ENCODE measurements at regions not wholly inside any gene's neighbourhood (a gene's known extent, or its start where the extent isn't known, plus 50 kb on each side); places are given as distances from the start of the nearest gene placed in this dataset.

DNA sequence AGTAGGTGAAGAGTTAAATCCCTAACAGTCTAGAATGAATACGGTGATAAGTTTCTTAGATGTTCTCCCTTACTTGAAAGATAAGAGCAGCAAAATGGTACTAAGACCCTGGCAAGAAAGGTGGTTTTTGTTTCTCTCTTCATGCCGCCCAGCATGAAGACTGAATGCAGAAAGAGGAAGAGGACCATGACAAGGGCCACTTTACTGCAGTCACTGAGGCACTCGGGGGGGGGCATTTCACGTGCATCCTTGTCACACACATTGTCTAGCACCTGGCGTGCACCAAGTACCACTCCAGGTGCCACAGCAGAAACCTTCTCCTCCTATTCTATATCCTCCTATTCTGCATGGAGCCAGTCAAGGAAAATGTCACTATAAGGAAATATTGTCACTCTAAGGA is 222.0 kb downstream of the TOMM20 start:
- H3K4me3 ChIP-seq (replicated peaks; ENCODE audit: low read depth, low read length) = no peak overlapping the region
- no peak for DNase-seq (ENCODE audit: low read depth)
- TF ChIP-seq, protein P1, sequence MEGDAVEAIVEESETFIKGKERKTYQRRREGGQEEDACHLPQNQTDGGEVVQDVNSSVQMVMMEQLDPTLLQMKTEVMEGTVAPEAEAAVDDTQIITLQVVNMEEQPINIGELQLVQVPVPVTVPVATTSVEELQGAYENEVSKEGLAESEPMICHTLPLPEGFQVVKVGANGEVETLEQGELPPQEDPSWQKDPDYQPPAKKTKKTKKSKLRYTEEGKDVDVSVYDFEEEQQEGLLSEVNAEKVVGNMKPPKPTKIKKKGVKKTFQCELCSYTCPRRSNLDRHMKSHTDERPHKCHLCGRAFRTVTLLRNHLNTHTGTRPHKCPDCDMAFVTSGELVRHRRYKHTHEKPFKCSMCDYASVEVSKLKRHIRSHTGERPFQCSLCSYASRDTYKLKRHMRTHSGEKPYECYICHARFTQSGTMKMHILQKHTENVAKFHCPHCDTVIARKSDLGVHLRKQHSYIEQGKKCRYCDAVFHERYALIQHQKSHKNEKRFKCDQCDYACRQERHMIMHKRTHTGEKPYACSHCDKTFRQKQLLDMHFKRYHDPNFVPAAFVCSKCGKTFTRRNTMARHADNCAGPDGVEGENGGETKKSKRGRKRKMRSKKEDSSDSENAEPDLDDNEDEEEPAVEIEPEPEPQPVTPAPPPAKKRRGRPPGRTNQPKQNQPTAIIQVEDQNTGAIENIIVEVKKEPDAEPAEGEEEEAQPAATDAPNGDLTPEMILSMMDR (IDR thresholded peaks at IDR 0.05; ENCODE audit: low read length, missing control alignments) = no peak

DNA sequence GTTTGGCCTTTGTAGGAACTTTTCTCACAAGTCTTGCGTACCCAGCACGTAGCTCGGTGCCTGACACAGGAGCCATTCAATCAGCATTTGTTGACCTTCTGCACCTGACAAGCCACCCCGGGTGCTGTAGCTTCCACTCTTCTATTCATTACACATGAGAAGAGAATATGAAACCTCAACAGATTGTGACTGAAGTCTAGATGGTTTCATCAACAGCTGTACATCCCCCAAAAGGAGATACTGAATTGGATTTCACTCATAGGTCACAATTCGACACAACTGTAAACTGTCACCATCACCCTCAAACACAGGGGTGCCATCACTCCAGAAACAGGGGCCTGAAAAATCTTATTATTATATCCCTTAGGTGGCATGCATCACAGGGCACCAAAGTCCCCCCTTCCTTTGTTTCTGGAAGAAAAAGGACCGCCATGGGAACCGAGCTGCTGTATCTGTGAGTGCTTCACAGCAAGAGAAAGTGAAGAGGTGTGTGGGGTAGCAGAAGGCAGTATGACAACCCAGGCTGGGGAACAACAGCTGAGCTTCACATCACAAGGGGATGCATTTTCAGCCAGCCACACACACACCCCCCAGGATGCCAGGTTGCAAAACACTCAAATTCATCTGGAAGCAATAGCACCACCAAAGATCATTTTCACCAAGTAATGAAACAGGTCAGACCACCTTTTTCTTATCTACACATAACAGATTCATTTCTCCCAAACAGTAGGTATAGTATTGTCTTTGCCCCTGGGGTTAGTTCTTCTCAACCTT is 225.7 kb downstream of the TOMM20 start:
- TF ChIP-seq, protein P1 (IDR thresholded peaks at IDR 0.05; ENCODE audit: low read length, missing control alignments) = no peak
- no peak overlapping the region for H3K4me3 ChIP-seq (replicated peaks; ENCODE audit: low read depth, low read length)
- no peak for DNase-seq (ENCODE audit: low read depth)

DNA sequence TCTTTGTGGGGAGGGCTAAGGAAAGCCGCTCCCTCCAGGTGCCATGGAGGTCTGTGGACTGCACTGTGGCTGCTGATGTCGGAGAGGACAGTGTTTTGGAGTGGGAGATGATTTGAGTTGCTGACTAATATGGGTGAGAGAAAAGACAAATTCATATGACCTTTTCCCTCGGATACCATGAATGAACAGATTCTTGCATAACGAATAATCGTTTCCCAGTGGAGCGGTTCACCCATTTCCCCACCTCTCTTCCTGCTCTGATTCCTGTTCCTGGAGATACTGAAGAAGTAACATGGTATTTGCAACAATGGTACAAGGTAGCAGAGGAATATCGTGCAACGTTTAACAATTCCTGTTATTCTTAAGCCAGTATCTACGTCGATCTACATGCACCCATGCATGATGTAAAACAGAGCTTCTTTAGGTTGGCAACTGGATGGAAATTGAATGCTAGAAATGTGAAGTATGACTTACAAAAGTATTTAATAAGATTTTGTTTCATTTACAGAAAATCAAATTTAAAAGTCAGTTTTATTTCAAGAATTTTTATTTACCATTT is 227.1 kb downstream of the TOMM20 start:
- no peak overlapping the region for H3K4me3 ChIP-seq (replicated peaks; ENCODE audit: low read depth, low read length)
- DNase-seq (ENCODE audit: low read depth) = no peak
- TF ChIP-seq, protein P1 (IDR thresholded peaks at IDR 0.05; ENCODE audit: low read length, missing control alignments) = no peak

DNA sequence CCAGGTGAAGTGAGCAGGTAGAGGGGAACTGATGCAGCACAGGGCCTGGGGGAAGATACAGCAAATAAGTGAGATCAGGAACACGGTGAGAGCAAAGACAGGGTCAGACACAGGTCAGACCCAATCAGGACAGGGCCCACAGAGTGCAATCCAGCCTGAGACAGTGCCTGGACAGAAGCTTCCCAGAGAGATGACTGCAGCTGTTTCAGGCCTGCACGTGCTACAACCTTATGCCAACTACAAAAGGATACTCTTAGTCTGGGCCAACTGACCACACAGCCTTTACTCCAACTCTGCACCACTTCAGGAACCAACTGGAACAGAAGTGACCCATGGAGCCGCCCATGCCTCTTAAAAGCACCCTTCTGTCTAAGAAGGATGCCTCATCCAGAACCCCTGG is 228.0 kb downstream of the TOMM20 start:
- TF ChIP-seq, protein P1 (IDR thresholded peaks at IDR 0.05; ENCODE audit: low read length, missing control alignments) = no peak
- H3K4me3 ChIP-seq (replicated peaks; ENCODE audit: low read depth, low read length) = no peak overlapping the region
- no peak for DNase-seq (ENCODE audit: low read depth)

DNA sequence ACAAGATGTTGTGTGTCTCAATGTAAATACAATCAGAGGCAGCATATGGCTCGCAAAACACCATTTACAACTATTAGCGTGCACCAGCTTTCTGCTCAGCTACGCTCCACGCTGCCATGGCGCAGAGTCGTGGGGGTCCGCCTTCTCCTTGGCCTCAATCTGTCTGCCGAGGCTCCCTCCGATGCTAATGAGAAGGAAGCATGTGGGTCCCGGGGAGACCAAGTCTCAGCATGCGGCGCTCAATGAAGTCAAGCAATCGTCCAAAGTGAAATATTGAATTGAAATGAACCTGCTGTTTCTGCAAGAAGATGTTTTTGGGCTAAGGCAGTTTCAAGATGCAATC is 228.9 kb downstream of the TOMM20 start:
- no peak overlapping the region for H3K4me3 ChIP-seq (replicated peaks; ENCODE audit: low read depth, low read length)
- TF ChIP-seq, protein P1 (IDR thresholded peaks at IDR 0.05; ENCODE audit: low read length, missing control alignments) = no peak
- DNase-seq (ENCODE audit: low read depth) = no peak

DNA sequence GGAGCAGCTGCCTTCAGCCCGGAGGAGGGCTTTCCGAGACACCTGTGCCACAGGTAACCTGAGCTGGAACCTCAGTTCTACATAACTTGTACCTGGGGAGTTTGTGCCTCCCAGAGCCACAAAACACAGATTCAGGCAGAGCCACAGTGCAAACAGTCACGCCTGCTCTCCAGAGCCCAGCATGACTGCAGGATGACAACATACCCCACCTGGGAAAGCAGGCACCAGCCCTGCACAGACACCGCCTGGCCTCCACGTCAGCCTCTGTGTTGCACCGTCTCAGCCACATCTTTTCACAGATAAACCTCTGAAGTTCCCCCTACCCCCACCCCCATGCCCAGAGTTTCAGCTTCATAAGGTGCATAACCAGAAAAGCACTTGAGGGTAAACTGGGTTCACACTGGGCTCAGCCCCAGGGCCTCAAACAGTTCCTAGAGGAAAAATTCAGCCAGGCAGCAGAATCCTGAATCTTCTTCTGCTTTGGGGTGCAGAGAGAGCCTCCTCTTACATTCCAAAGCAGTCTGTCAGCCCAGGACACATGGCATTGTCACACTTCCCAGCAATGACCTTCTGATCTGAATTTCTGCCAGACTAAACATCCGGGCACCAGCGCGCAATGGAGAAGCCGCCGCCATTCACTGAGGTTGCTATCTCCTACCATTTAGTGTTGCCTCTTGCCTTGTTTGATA is 229.5 kb downstream of the TOMM20 start:
- TF ChIP-seq, protein P1 (IDR thresholded peaks at IDR 0.05; ENCODE audit: low read length, missing control alignments) = no peak
- H3K4me3 ChIP-seq (replicated peaks; ENCODE audit: low read depth, low read length) = no peak overlapping the region
- DNase-seq (ENCODE audit: low read depth) = peak; percentile 48
